HG03064 (cell line): ENCODE measurements at regions not wholly inside any gene's neighbourhood (a gene's known extent, or its start where the extent isn't known, plus 50 kb on each side); places are given as distances from the start of the nearest gene placed in this dataset.
"Not testable (repeated sequence)": the region's sequence is repeated elsewhere in the genome, so short reads cannot be mapped to it uniquely, and the experiment has no call there.

Experiments
- ATAC-seq: cut with Tn5 transposase; IDR thresholded peaks from one replicate; pipeline ENCODE4 v1.9.1; 2021; ENCODE audit warnings: low read depth; ENCODE audit not compliant: unreplicated experiment

- ATAC-seq = no peak
These were observed 177.8 kb upstream of the MKLN1 start for GRCh38 chr7:131149840-131150239.

GRCh38 chr7:131151034-131151433 lies 176.6 kb upstream of the MKLN1 start:
- ATAC-seq = no peak

GRCh38 chr7:131152766-131153165 lies 174.9 kb upstream of the MKLN1 start:
- ATAC-seq = no peak

- no peak for ATAC-seq
These were observed 173.3 kb upstream of the MKLN1 start for GRCh38 chr7:131154380-131154779.

GRCh38 chr7:131157530-131158243 lies 170.0 kb upstream of the MKLN1 start:
- ATAC-seq = no peak

GRCh38 chr7:131158244-131158636 lies 169.4 kb upstream of the MKLN1 start:
- not testable (repeated sequence) for ATAC-seq

- no peak for ATAC-seq
These were observed 167.7 kb upstream of the MKLN1 start for GRCh38 chr7:131159961-131160361.

- no peak for ATAC-seq
These were observed 166.6 kb upstream of the MKLN1 start for GRCh38 chr7:131161103-131161502.

- ATAC-seq = no peak
These were observed 163.4 kb upstream of the MKLN1 start for GRCh38 chr7:131164025-131164925.

- ATAC-seq = no peak
These were observed 161.6 kb upstream of the MKLN1 start for GRCh38 chr7:131166066-131166465.

GRCh38 chr7:131170440-131171271 lies 157.0 kb upstream of the MKLN1 start:
- ATAC-seq = no peak

- ATAC-seq = no peak
These were observed 154.4 kb upstream of the MKLN1 start for GRCh38 chr7:131173145-131173890.

GRCh38 chr7:131174391-131174790 lies 153.3 kb upstream of the MKLN1 start:
- no peak for ATAC-seq

- no peak for ATAC-seq
These were observed 152.8 kb upstream of the MKLN1 start for GRCh38 chr7:131174855-131175254.

- ATAC-seq = no peak
These were observed 145.1 kb upstream of the MKLN1 start for GRCh38 chr7:131182446-131183058.

- no peak for ATAC-seq
These were observed 144.6 kb upstream of the MKLN1 start for GRCh38 chr7:131183072-131183471.

- no peak for ATAC-seq
These were observed 144.0 kb upstream of the MKLN1 start for GRCh38 chr7:131183611-131184119.

- no peak for ATAC-seq
These were observed 140.9 kb upstream of the MKLN1 start for GRCh38 chr7:131186816-131187215.
